Osteocyte (in vitro differentiated cells): ENCODE measurements at regions not wholly inside any gene's neighbourhood (a gene's known extent, or its start where the extent isn't known, plus 50 kb on each side); places are given as distances from the start of the nearest gene placed in this dataset.

ENCODE experiments used
- DNase-seq: peaks from one replicate; pipeline ENCODE4 v3.0.0; 2021; ENCODE audit warnings: mixed read lengths; ENCODE audit not compliant: unreplicated experiment; ENCODE audit errors: extremely low spot score
- H3K27ac Mint-ChIP-seq: one replicate; pipeline ENCODE4 v1.8.0; 2021; ENCODE audit warnings: mild to moderate bottlenecking, mixed read lengths; ENCODE audit not compliant: unreplicated experiment
- H3K27me3 Mint-ChIP-seq: one replicate; pipeline ENCODE4 v1.8.0; 2021; ENCODE audit warnings: mixed read lengths; ENCODE audit not compliant: unreplicated experiment
- H3K36me3 Mint-ChIP-seq: one replicate; pipeline ENCODE4 v1.8.0; 2021; ENCODE audit warnings: mixed read lengths; ENCODE audit not compliant: unreplicated experiment
- H3K4me1 Mint-ChIP-seq: one replicate; pipeline ENCODE4 v1.8.0; 2021; ENCODE audit warnings: mixed read lengths; ENCODE audit not compliant: unreplicated experiment
- H3K4me3 Mint-ChIP-seq: one replicate; pipeline ENCODE4 v1.8.0; 2021; ENCODE audit warnings: mild to moderate bottlenecking, moderate library complexity, mixed read lengths; ENCODE audit not compliant: unreplicated experiment
- H3K9me3 Mint-ChIP-seq: one replicate; pipeline ENCODE4 v1.8.0; 2021; ENCODE audit warnings: mixed read lengths; ENCODE audit not compliant: unreplicated experiment
- TF ChIP-seq, protein P1 (sequence below): fragments of 200-600 bp; sonication (generic); IDR thresholded peaks from 2 replicates; pipeline ENCODE4 v1.5.0; 2021; ENCODE audit warnings: antibody characterized with exemption, mild to moderate bottlenecking, moderate library complexity

DNA sequence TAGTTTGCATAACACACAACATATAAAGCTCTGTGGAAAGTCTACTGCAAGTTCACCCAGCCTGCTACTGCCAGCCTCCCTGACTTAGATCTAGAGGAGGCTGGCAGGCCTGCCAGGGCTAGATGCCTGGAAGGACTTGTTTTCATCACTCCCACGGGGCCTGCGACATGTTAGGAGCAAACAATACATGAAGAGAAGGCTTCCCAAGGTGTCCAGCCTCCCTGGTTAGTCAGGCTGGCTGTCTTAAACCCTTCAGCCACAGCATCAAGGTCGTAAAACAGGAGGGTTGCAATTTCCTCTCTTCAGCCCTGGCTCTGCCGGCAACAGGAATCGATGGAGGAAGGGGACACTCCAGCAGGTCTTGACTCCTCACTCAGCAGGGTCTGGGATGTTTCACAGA, 104.5 kb downstream of the NGF start:
- H3K4me1 Mint-ChIP-seq = peaks cover 5% of the 10 kb centered on the region
- TF ChIP-seq, protein P1, sequence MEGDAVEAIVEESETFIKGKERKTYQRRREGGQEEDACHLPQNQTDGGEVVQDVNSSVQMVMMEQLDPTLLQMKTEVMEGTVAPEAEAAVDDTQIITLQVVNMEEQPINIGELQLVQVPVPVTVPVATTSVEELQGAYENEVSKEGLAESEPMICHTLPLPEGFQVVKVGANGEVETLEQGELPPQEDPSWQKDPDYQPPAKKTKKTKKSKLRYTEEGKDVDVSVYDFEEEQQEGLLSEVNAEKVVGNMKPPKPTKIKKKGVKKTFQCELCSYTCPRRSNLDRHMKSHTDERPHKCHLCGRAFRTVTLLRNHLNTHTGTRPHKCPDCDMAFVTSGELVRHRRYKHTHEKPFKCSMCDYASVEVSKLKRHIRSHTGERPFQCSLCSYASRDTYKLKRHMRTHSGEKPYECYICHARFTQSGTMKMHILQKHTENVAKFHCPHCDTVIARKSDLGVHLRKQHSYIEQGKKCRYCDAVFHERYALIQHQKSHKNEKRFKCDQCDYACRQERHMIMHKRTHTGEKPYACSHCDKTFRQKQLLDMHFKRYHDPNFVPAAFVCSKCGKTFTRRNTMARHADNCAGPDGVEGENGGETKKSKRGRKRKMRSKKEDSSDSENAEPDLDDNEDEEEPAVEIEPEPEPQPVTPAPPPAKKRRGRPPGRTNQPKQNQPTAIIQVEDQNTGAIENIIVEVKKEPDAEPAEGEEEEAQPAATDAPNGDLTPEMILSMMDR = no peak
- H3K9me3 Mint-ChIP-seq = peaks cover 11% of the 10 kb centered on the region
- no peak for DNase-seq
- H3K27ac Mint-ChIP-seq = no peak overlapping the region
- no peaks in the 10 kb centered on the region for H3K36me3 Mint-ChIP-seq
- no peak overlapping the region for H3K4me3 Mint-ChIP-seq
- no peaks in the 10 kb centered on the region for H3K27me3 Mint-ChIP-seq

DNA sequence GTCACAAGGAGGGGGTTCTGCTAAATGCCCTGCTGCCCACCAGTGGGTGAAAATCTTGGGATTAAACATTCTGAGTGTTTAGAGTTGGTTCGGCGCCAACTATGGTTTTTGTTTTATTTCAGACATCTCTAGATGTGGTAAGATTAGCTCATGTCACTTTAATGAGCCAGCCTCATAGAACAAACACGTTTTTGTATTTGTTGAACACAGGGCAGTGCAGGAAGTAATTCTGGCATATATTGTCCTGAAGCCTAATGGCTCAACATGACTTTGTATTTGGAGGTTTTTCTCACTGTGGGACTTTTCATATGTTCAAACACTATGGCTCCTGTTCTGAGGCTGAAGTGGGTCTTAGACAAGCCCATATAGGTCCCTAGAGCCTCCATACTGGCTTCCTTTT, 107.8 kb downstream of the NGF start:
- H3K27ac Mint-ChIP-seq = no peak overlapping the region
- H3K27me3 Mint-ChIP-seq = no peaks in the 10 kb centered on the region
- TF ChIP-seq, protein P1 = no peak
- H3K9me3 Mint-ChIP-seq = no peaks in the 10 kb centered on the region
- H3K4me3 Mint-ChIP-seq = no peak overlapping the region
- no peaks in the 10 kb centered on the region for H3K36me3 Mint-ChIP-seq
- no peak for DNase-seq
- no peaks in the 10 kb centered on the region for H3K4me1 Mint-ChIP-seq

DNA sequence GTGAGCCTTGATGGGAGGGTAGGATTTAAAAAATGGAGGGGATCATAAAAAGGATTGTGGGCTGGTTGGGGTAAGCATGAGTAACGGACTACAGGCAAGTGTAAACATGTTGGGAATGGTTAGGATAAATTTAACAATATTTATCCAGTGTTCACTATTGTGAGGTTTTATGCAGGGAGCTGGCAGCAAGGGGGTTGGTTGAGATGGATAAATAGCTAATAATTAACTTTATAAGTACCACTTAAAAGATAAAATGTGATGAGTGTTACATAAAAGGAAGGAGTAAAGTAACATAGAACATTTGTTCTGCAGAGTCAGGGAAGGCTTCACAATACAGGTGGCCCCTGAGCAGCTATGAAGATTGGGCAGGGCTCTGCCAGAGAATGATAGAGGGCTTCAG, 109.0 kb downstream of the NGF start:
- Mint-ChIP-seq H3K27ac (no peak overlapping the region), H3K27me3 (no peaks in the 10 kb centered on the region), H3K36me3 (no peaks in the 10 kb centered on the region), H3K4me1 (peaks cover 2% of the 10 kb centered on the region), H3K4me3 (no peak overlapping the region), H3K9me3 (no peaks in the 10 kb centered on the region)
- DNase-seq = no peak
- TF ChIP-seq, protein P1 = no peak

DNA sequence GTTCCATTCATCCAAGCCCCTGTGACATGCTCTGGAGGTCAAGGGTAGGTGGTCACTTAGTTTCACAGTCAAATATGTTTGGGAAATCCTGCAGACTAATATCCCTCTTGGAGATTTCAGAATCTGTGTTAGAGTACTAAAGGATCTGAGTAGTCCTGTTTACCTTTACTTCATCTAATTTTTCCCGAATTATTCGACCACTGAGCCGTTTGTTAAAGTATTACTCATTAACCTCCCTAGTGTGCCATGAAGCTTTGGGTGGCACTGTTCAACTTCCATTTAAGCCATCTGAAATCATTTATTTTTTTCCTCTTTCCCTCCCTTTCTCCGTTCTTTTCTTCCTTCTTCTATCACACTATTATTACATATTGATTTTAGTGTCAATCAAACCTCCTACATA, 109.9 kb downstream of the NGF start:
- no peaks in the 10 kb centered on the region for H3K36me3 Mint-ChIP-seq
- no peaks in the 10 kb centered on the region for H3K9me3 Mint-ChIP-seq
- no peak for DNase-seq
- H3K4me1 Mint-ChIP-seq = peaks cover 2% of the 10 kb centered on the region
- H3K27me3 Mint-ChIP-seq = no peaks in the 10 kb centered on the region
- no peak overlapping the region for H3K27ac Mint-ChIP-seq
- no peak overlapping the region for H3K4me3 Mint-ChIP-seq
- TF ChIP-seq, protein P1 = no peak

DNA sequence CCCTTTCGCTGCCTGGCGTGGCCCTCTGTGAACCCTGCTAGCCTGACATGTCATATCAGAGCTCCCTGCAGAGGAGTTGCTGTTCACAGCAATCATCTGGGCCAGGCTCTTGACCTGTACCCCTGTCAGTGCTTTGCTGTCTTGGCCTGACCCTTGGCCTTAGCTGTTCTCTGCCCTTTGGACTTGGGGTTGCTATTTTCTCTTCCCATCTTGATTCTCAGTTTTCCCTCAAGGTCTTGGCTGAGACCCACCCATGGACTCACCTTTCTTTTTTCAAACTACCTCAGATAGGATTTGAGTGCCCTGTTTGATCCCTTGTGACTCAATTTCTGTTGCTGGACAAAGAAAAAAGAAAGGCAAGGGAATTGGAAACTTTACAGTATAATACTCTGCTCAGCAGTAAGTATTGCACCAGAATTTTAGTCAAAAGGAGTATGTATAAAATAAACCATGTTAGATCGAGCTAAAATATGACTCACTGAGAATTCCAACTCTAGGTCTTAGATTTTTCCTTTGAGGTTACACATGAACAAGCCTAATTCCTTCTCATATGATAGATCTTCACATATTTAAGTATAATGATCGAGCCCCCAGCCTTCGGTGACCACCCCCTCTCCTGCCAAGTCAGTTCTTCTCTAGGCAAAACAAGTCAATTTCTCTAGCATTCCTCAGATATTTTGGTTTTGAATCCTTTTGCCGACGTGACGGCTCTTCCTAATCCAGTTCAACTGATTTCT, 110.5 kb downstream of the NGF start:
- Mint-ChIP-seq H3K4me1 (peaks cover 2% of the 10 kb centered on the region), H3K9me3 (no peaks in the 10 kb centered on the region), H3K27ac (no peak overlapping the region), H3K36me3 (no peaks in the 10 kb centered on the region), H3K27me3 (no peaks in the 10 kb centered on the region), H3K4me3 (no peak overlapping the region)
- TF ChIP-seq, protein P1 = no peak
- DNase-seq = no peak
